H1 (cell line): ENCODE measurements at regions not wholly inside any gene's neighbourhood (a gene's known extent, or its start where the extent isn't known, plus 50 kb on each side); places are given as distances from the start of the nearest gene placed in this dataset.

Source experiments
- CTCF ChIA-PET: fragments of 300-600 bp; sonication (Branson Sonifier 250); formaldehyde crosslinking; loops from one replicate; lab custom pipeline; 2021; ENCODE audit not compliant: partially characterized antibody; lab: Charles Lee
- POLR2A ChIA-PET: fragments of 300-600 bp; sonication (Branson Sonifier 250); formaldehyde crosslinking; loops from one replicate; lab custom pipeline; 2021; ENCODE audit warnings: inconsistent platforms; ENCODE audit not compliant: partially characterized antibody; lab: Charles Lee
- DNase-seq, 2 experiments: peaks; one replicate each; pipeline versions ENCODE4 v3.0.0 to v3.0.0-alpha.2; 2010 to 2022; ENCODE audit warnings: low spot score in 2 of 2, low read depth in 1 of 2, mixed read lengths in 1 of 2
- FAIRE-seq: peaks from 2 replicates; lab custom pipeline; 2011; peaks lifted over from hg19 to GRCh38; lab: Jason Lieb, UNC
- H2AFZ ChIP-seq: 2 replicates; pipeline ENCODE4 v1.8.1; 2012; ENCODE audit warnings: low read length, inconsistent platforms
- H2AK5ac ChIP-seq: 2 replicates; pipeline ENCODE4 v1.6.1; 2013; ENCODE audit warnings: low read depth, low read length
- H2BK120ac ChIP-seq: replicated peaks from 2 replicates; pipeline ENCODE3; 2013; ENCODE audit warnings: low read depth, low read length, inconsistent platforms
- H2BK12ac ChIP-seq: 2 replicates; pipeline ENCODE4 v1.6.1; 2013; ENCODE audit warnings: low read depth, low read length
- H2BK15ac ChIP-seq: 2 replicates; pipeline ENCODE4 v1.6.1; 2013; ENCODE audit warnings: low read length
- H2BK20ac ChIP-seq: 2 replicates; pipeline ENCODE4 v1.6.1; 2013; ENCODE audit warnings: low read length
- H2BK5ac ChIP-seq: 2 replicates; pipeline ENCODE4 v1.6.1; 2013; ENCODE audit warnings: low read depth, low read length
- H3K14ac ChIP-seq: 2 replicates; pipeline ENCODE4 v1.6.1; 2013; ENCODE audit warnings: inconsistent platforms; ENCODE audit not compliant: insufficient read length
- H3K18ac ChIP-seq: 2 replicates; pipeline ENCODE4 v1.6.1; 2013; ENCODE audit warnings: low read length; ENCODE audit errors: extremely low read depth
- H3K23ac ChIP-seq: 2 replicates; pipeline ENCODE4 v1.6.1; 2013; ENCODE audit warnings: inconsistent platforms; ENCODE audit not compliant: insufficient read length
- H3K23me2 ChIP-seq: 2 replicates; pipeline ENCODE4 v1.6.1; 2013; ENCODE audit warnings: low read depth, low read length
- H3K27ac ChIP-seq: 2 replicates; pipeline ENCODE4 v1.6.1; 2011; ENCODE audit warnings: low read depth, low read length, inconsistent platforms
- H3K27me3 ChIP-seq, 4 experiments: replicated peaks in 1 of 4; 1 replicate in 1 of 4; 2 replicates in 3 of 4; pipeline versions ENCODE4 v1.6.1 to v1.8.1; 2011 to 2013; ENCODE audit warnings: low read length in 3 of 4, mild to moderate bottlenecking in 3 of 4, inconsistent platforms in 2 of 4, mixed read lengths in 2 of 4, moderate library complexity in 1 of 4; ENCODE audit not compliant: control insufficient read depth in 3 of 4, insufficient read depth in 3 of 4; ENCODE audit errors: extremely low read depth in 1 of 4
- H3K36me3 ChIP-seq, 4 experiments: 2 replicates each; pipeline versions ENCODE4 v1.6.1 to v1.8.1; 2011 to 2013; ENCODE audit warnings: mild to moderate bottlenecking in 4 of 4, low read length in 3 of 4, moderate library complexity in 2 of 4, control low read depth in 1 of 4, inconsistent platforms in 1 of 4; ENCODE audit not compliant: insufficient read depth in 4 of 4, control insufficient read depth in 2 of 4
- H3K4ac ChIP-seq: replicated peaks from 2 replicates; pipeline ENCODE3; 2013; ENCODE audit warnings: low read length, low read depth, mixed read lengths, inconsistent platforms; ENCODE audit not compliant: insufficient read length
- H3K4me1 ChIP-seq, 4 experiments: replicated peaks in 1 of 4; 1 replicate in 1 of 4; 2 replicates in 3 of 4; pipeline versions ENCODE4 v1.6.1 to v1.8.1; 2011 to 2013; ENCODE audit warnings: low read length in 3 of 4, inconsistent platforms in 2 of 4, mixed read lengths in 1 of 4; ENCODE audit not compliant: insufficient read depth in 4 of 4, control insufficient read depth in 3 of 4
- H3K4me2 ChIP-seq, 2 experiments: 2 replicates each; pipeline versions ENCODE4 v1.6.1 to v1.8.1; 2011 to 2013; ENCODE audit warnings: low read depth in 2 of 2, low read length in 2 of 2, control low read depth in 1 of 2, inconsistent platforms in 1 of 2, mild to moderate bottlenecking in 1 of 2; ENCODE audit not compliant: insufficient read depth in 1 of 2
- H3K4me3 ChIP-seq, 4 experiments: fragments of 200-600, 300-600 bp in 1 of 4; sonication (generic), shearing (Covaris generic), sonication (Bioruptor Twin) in 1 of 4; 2 replicates each; pipeline versions ENCODE4 v1.5.1 to v1.8.1; 2011 to 2016; ENCODE audit warnings: low read length in 4 of 4, low read depth in 3 of 4, control low read depth in 2 of 4, inconsistent platforms in 2 of 4, mild to moderate bottlenecking in 2 of 4, mixed read lengths in 1 of 4, moderate library complexity in 1 of 4; ENCODE audit not compliant: insufficient read depth in 2 of 4; ENCODE audit errors: extremely low read depth in 1 of 4
- H3K56ac ChIP-seq: replicated peaks from 2 replicates; pipeline ENCODE3; 2013; ENCODE audit warnings: low read depth, mild to moderate bottlenecking, mixed read lengths, low read length, inconsistent platforms; ENCODE audit not compliant: insufficient read length
- H3K79me1 ChIP-seq: 2 replicates; pipeline ENCODE4 v1.6.1; 2013; ENCODE audit warnings: low read depth, low read length, control low read depth
- H3K79me2 ChIP-seq, 2 experiments: 2 replicates each; pipeline versions ENCODE4 v1.6.1 to v1.8.1; 2012 to 2013; ENCODE audit warnings: low read length in 2 of 2, mild to moderate bottlenecking in 2 of 2, inconsistent platforms in 1 of 2; ENCODE audit not compliant: insufficient read depth in 2 of 2, control insufficient read depth in 1 of 2
- H3K9ac ChIP-seq, 4 experiments: replicated peaks in 1 of 4; 1 replicate in 1 of 4; 2 replicates in 3 of 4; pipeline versions ENCODE4 v1.6.1 to v1.8.1; 2011 to 2013; ENCODE audit warnings: low read depth in 3 of 4, low read length in 3 of 4, control low read depth in 2 of 4, mild to moderate bottlenecking in 2 of 4, moderate library complexity in 2 of 4, inconsistent platforms in 1 of 4; ENCODE audit errors: extremely low read depth in 1 of 4
- H3K9me3 ChIP-seq, 2 experiments: 2 replicates each; pipeline versions ENCODE4 v1.6.1 to v1.8.1; 2012 to 2013; ENCODE audit warnings: mild to moderate bottlenecking in 2 of 2, moderate library complexity in 2 of 2, control low read depth in 1 of 2, inconsistent platforms in 1 of 2, low read depth in 1 of 2, low read length in 1 of 2, mixed read lengths in 1 of 2; ENCODE audit not compliant: insufficient read depth in 2 of 2
- H4K20me1 ChIP-seq, 2 experiments: replicated peaks in 1 of 2; 2 replicates each; pipeline versions ENCODE3 to v1.8.1; 2011 to 2013; ENCODE audit warnings: inconsistent platforms in 2 of 2, low read length in 2 of 2, mild to moderate bottlenecking in 1 of 2; ENCODE audit not compliant: insufficient read depth in 2 of 2, control insufficient read depth in 1 of 2
- H4K5ac ChIP-seq: 2 replicates; pipeline ENCODE4 v1.6.1; 2013; ENCODE audit warnings: low read length, low read depth, mixed read lengths, inconsistent platforms; ENCODE audit not compliant: insufficient read length
- H4K8ac ChIP-seq: 2 replicates; pipeline ENCODE4 v1.8.0; 2013; ENCODE audit warnings: mild to moderate bottlenecking, moderate library complexity, low read length, inconsistent platforms; ENCODE audit not compliant: insufficient read depth; ENCODE audit errors: extremely low read depth
- H4K91ac ChIP-seq: replicated peaks from 2 replicates; pipeline ENCODE3; 2013; ENCODE audit warnings: low read length, mixed read lengths, inconsistent platforms; ENCODE audit not compliant: insufficient read length
- CEBPB ChIP-seq: IDR thresholded peaks from 2 replicates; pipeline ENCODE4 v1.6.1; 2012; ENCODE audit warnings: low read depth, low read length
- TBP ChIP-seq: IDR thresholded peaks from 2 replicates; pipeline ENCODE4 v1.6.1; 2011; ENCODE audit warnings: low read depth, low read length, improper control_type of control experiment
- WGBS, 2 experiments: shearing (Covaris generic) in 1 of 2; methylation state at CpG; one replicate each; pipeline versions ENCODE4 v1.1.6 to v1.1.7; 2013 to 2015; ENCODE audit warnings: low lambda C conversion rate in 2 of 2, mixed read lengths in 2 of 2, inconsistent platforms in 1 of 2, low coverage in 1 of 2, missing lambda C conversion rate in 1 of 2; ENCODE audit not compliant: insufficient replicate concordance in 2 of 2, insufficient coverage in 1 of 2, insufficient read length in 1 of 2; ENCODE audit errors: extremely low coverage in 1 of 2, missing lambda C conversion rate in 1 of 2; 5-methylcytosine and 5-hydroxymethylcytosine counted together

GRCh38 chr4:178255172-178255571, 812.9 kb upstream of the AGA start:
- Histone ChIP-seq H4K91ac (no peak overlapping the region), H3K23ac (no peak overlapping the region), H3K23me2 (no peaks in the 10 kb centered on the region), H2AK5ac (no peak overlapping the region), H2AFZ (no peak overlapping the region), H4K20me1 (no peaks in the 10 kb centered on the region), H3K79me1 (no peaks in the 10 kb centered on the region), H4K5ac (no peak overlapping the region), H3K9ac (no peak overlapping the region), H3K4me2 (no peak overlapping the region), H2BK20ac (no peak overlapping the region), H3K9me3 (peaks cover 0 to 8% of the 10 kb centered on the region in 2 experiments; a peak in 2 of 4 replicates), H2BK12ac (no peak overlapping the region), H3K4me3 (no peak overlapping the region), H3K4me1 (no peaks in the 10 kb centered on the region), H2BK5ac (no peak overlapping the region), H3K27me3 (no peaks in the 10 kb centered on the region), H3K79me2 (no peaks in the 10 kb centered on the region), H3K56ac (no peak overlapping the region), H2BK15ac (no peak overlapping the region)
- ChIA-PET POLR2A (no interaction called here), CTCF (no interaction called here)
- WGBS, 2 experiments: 86% methylated on average over 1 of the region's 1 CpG; no CpG with 5 or more reads in 1 of the 2 experiments
- no peak for TF ChIP-seq TBP
- no peak for TF ChIP-seq CEBPB
- TF ChIP-seq, all 59 proteins: peak for 0
- no peak for DNase-seq
- Histone ChIP-seq H3K27ac (no peak overlapping the region), H3K14ac (no peak overlapping the region), H4K8ac (no peak overlapping the region), H3K4ac (no peak overlapping the region), H3K36me3 (no peaks in the 10 kb centered on the region), H3K18ac (no peak overlapping the region), H2BK120ac (no peak overlapping the region)
- FAIRE-seq: no peak
